Liver (tissue), 7 donors: ENCODE measurements at regions not wholly inside any gene's neighbourhood (a gene's known extent, or its start where the extent isn't known, plus 50 kb on each side); places are given as distances from the start of the nearest gene placed in this dataset.

Source experiments
- DNase-seq: peaks from one replicate; pipeline ENCODE4 v3.0.0-alpha.2; 2017; ENCODE audit warnings: low spot score
- H3K27ac ChIP-seq, 2 donors: one replicate each; pipeline ENCODE4 v1.7.0; 2013; ENCODE audit warnings: inconsistent platforms in 2 of 2, low read length in 2 of 2, control low read depth in 1 of 2, low read depth in 1 of 2, mild to moderate bottlenecking in 1 of 2
- H3K27me3 ChIP-seq, 4 donors: one replicate each; pipeline versions ENCODE4 v1.6.1 to v1.7.0; 2013; ENCODE audit warnings: low read length in 3 of 4, inconsistent platforms in 1 of 4, mild to moderate bottlenecking in 1 of 4, moderate library complexity in 1 of 4; ENCODE audit not compliant: control insufficient read depth in 4 of 4, insufficient read depth in 4 of 4
- H3K36me3 ChIP-seq, 4 donors: one replicate each; pipeline versions ENCODE4 v1.6.1 to v1.7.0; 2013; ENCODE audit warnings: low read length in 3 of 4, mild to moderate bottlenecking in 3 of 4, low read depth in 1 of 4, moderate library complexity in 1 of 4; ENCODE audit not compliant: control insufficient read depth in 4 of 4, insufficient read depth in 3 of 4
- H3K4me1 ChIP-seq, 4 donors: one replicate each; pipeline versions ENCODE4 v1.6.1 to v1.7.0; 2013; ENCODE audit warnings: low read length in 3 of 4, mild to moderate bottlenecking in 3 of 4, moderate library complexity in 1 of 4; ENCODE audit not compliant: control insufficient read depth in 4 of 4, insufficient read depth in 4 of 4
- H3K4me3 ChIP-seq, 3 donors: one replicate each; pipeline versions ENCODE4 v1.6.1 to v1.7.0; 2013; ENCODE audit warnings: low read length in 3 of 3, control low read depth in 1 of 3, low read depth in 1 of 3, mild to moderate bottlenecking in 1 of 3
- H3K9ac ChIP-seq, 2 donors: one replicate each; pipeline ENCODE4 v1.7.0; 2013; ENCODE audit warnings: low read length in 2 of 2, mild to moderate bottlenecking in 2 of 2, moderate library complexity in 2 of 2, control low read depth in 1 of 2, low read depth in 1 of 2
- H3K9me3 ChIP-seq, 4 donors: one replicate each; pipeline versions ENCODE4 v1.6.1 to v1.7.0; 2013; ENCODE audit warnings: low read length in 3 of 4; ENCODE audit not compliant: control insufficient read depth in 4 of 4
- EGR1 ChIP-seq, 2 donors: IDR thresholded peaks; 2 replicates each; pipeline ENCODE4 v1.6.1; 2016 to 2018; ENCODE audit warnings: antibody characterized with exemption in 2 of 2, low read depth in 2 of 2
- FOXA2 ChIP-seq: IDR thresholded peaks from 2 replicates; pipeline ENCODE4 v1.6.1; 2016; ENCODE audit warnings: antibody characterized with exemption
- GABPA ChIP-seq, 2 donors: IDR thresholded peaks in 1 of 2; conservative IDR thresholded peaks in 1 of 2; 2 replicates each; pipeline ENCODE4 v1.6.1; 2016; ENCODE audit warnings: antibody characterized with exemption in 2 of 2, mild to moderate bottlenecking in 1 of 2, moderate library complexity in 1 of 2
- HNF4A ChIP-seq, 2 donors: conservative IDR thresholded peaks; 2 replicates each; pipeline ENCODE4 v1.6.1; 2016; ENCODE audit warnings: antibody characterized with exemption in 2 of 2, mild to moderate bottlenecking in 2 of 2
- NR2F2 ChIP-seq: IDR thresholded peaks from 2 replicates; pipeline ENCODE4 v1.6.1; 2016; ENCODE audit warnings: antibody characterized with exemption
- REST ChIP-seq: IDR thresholded peaks from 2 replicates; pipeline ENCODE4 v1.6.1; 2016; ENCODE audit warnings: antibody characterized with exemption, mild to moderate bottlenecking
- RXRA ChIP-seq, 2 donors: IDR thresholded peaks; 2 replicates each; pipeline ENCODE4 v1.6.1; 2017 to 2018; ENCODE audit warnings: antibody characterized with exemption in 2 of 2, mild to moderate bottlenecking in 1 of 2
- TAF1 ChIP-seq: conservative IDR thresholded peaks from 2 replicates; pipeline ENCODE4 v1.6.1; 2016; ENCODE audit warnings: antibody characterized with exemption, mild to moderate bottlenecking
- ZBTB33 ChIP-seq: IDR thresholded peaks from 2 replicates; pipeline ENCODE4 v1.6.1; 2016; ENCODE audit warnings: antibody characterized with exemption
- WGBS: extraction: QIAGEN DNeasy Blood & Tissue Kit; methylation state at CpG from one replicate; pipeline ENCODE4 v1.1.7; 2013; 5-methylcytosine and 5-hydroxymethylcytosine counted together
- TF ChIP-seq, protein P1 (sequence below): IDR thresholded peaks from 2 replicates; pipeline ENCODE4 v1.6.1; 2016; ENCODE audit warnings: antibody characterized with exemption
- donor health status: healthy.
- donor health status: healthy.
- donor health status: healthy.
- donor health status: healthy.

DNA sequence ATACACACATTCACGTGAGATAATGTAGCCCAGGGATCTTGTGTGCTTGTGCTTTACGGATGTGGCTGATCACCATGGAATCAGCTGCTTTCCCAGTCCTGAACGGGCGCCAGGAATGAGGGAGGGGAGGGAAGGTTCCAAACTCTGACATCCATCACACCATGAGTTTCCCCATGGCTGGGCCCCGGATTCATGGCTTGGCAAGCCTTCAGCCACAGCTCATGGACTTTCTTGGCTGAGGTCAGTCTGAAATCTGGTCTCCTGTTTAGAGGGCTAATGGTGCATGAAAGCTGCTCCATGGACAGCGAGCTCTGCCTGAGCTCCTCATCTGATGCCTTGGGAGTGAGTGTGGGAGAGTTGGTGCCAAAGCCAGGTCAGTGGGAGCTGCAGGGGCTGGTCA is 767.6 kb upstream of the EEF2KMT start:
- no peak overlapping the region for H3K27ac ChIP-seq
- no peak overlapping the region for H3K4me3 ChIP-seq
- TF ChIP-seq TAF1 = no peak
- TF ChIP-seq FOXA2 = no peak
- TF ChIP-seq ZBTB33 = no peak
- WGBS = 67% methylated on average over 6 of the region's 6 CpGs
- no peaks in the 10 kb centered on the region for H3K9me3 ChIP-seq
- DNase-seq = no peak
- H3K9ac ChIP-seq = no peak overlapping the region
- no peaks in the 10 kb centered on the region for H3K36me3 ChIP-seq
- H3K27me3 ChIP-seq = no peaks in the 10 kb centered on the region
- no peaks in the 10 kb centered on the region for H3K4me1 ChIP-seq

DNA sequence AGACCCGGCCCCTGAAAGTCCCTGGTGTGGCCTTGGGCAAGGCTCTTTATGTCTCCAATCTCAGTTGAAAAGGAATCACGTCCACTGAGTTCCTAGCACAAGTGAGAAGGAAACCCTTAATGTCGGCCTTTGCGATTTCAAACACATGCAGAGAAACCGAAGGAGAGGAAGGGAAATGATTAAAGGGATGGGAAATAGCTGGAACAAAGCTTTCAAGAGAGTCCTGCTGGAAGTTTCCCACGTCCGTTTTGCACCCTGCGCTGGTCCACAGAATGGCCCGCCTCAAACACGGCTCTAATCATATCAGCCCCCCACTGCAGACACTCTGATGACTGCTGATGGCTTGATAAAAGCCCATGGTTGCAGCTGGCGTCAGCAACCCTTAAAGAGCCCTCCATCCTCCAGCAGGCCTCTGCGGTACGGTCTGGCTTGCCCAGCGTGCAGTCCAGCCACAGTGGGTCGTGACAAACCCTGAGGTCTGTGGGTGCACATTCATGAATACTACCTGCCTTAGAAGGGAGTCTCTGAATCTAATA is 765.5 kb upstream of the EEF2KMT start:
- TF ChIP-seq NR2F2 = no peak
- TF ChIP-seq FOXA2 = no peak
- no peak for TF ChIP-seq REST
- TF ChIP-seq, protein P1, sequence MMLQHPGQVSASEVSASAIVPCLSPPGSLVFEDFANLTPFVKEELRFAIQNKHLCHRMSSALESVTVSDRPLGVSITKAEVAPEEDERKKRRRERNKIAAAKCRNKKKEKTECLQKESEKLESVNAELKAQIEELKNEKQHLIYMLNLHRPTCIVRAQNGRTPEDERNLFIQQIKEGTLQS = no peak
- TF ChIP-seq ZBTB33 = no peak
- TF ChIP-seq EGR1 (IDR thresholded peaks at IDR 0.05; ENCODE audit: low read depth in 2 of 2) = no peak
- no peak for TF ChIP-seq HNF4A (conservative IDR thresholded peaks at IDR 0.05)
- TF ChIP-seq GABPA (IDR thresholded peaks at IDR 0.05 in 1 of 2, conservative IDR thresholded peaks at IDR 0.05 in 1 of 2) = no peak
- no peak for TF ChIP-seq RXRA (IDR thresholded peaks at IDR 0.05)
- DNase-seq = no peak

More for the DNA sequence above, 765.5 kb upstream of the EEF2KMT start:
- H3K9me3 ChIP-seq = no peaks in the 10 kb centered on the region
- H3K4me3 ChIP-seq = no peak overlapping the region
- 60% methylated on average over 15 of the region's 15 CpGs for WGBS
- no peaks in the 10 kb centered on the region for H3K27me3 ChIP-seq
- no peaks in the 10 kb centered on the region for H3K4me1 ChIP-seq
- no peak overlapping the region for H3K27ac ChIP-seq
- H3K9ac ChIP-seq = no peak overlapping the region
- H3K36me3 ChIP-seq = no peaks in the 10 kb centered on the region
